ENCODE measurements at regions not wholly inside any gene's neighbourhood (a gene's known extent, or its start where the extent isn't known, plus 50 kb on each side); places are given as distances from the start of the nearest gene placed in this dataset.

- Histone ChIP-seq H3K27ac (no peak overlapping the region), H3K4me1 (replicated peaks in 1 of 2) (no peaks in the 10 kb centered on the region), H3K4me3 (no peak overlapping the region)
- in situ Hi-C loops (cut with MboI; ENCODE audit: low pct_unique_long_range_greater_than_20kb in 2 of 9, low sequenced_read_pairs in 9 of 9, unreplicated experiment in 9 of 9): no loop called here
- 70 to 100% (median 83%) methylated on average over 1 to 3 of the region's 3 CpGs; no CpG with 5 or more reads in 3 of the 10 experiments for WGBS, 10 experiments
- ATAC-seq (replicated peaks in 6 of 8): no peak
Measured at GRCh38 chr6:130520801-130521200, 155.0 kb downstream of the TMEM200A start.

- no peak overlapping the region for H3K4me3 ChIP-seq
- no peak overlapping the region for H3K27ac ChIP-seq
- in situ Hi-C loops (cut with MboI; ENCODE audit: low pct_unique_long_range_greater_than_20kb in 2 of 9, low sequenced_read_pairs in 9 of 9, unreplicated experiment in 9 of 9): no loop called here
- ATAC-seq (replicated peaks in 6 of 8): no peak
- 40 to 100% (median 100%) methylated on average over 1 to 3 of the region's 5 CpGs; no CpG with 5 or more reads in 3 of the 10 experiments for WGBS, 10 experiments
- no peaks in the 10 kb centered on the region for H3K4me1 ChIP-seq (replicated peaks in 1 of 2)
Measured at GRCh38 chr6:130524552-130524951, 158.7 kb downstream of the TMEM200A start.

GRCh38 chr6:130525408-130525807 lies 159.6 kb downstream of the TMEM200A start:
- H3K4me3 ChIP-seq: no peak overlapping the region
- WGBS, 10 experiments: 67 to 100% (median 100%) methylated on average over 1 of the region's 1 CpG; no CpG with 5 or more reads in 2 of the 10 experiments
- H3K27ac ChIP-seq: no peak overlapping the region
- in situ Hi-C loops (cut with MboI; ENCODE audit: low pct_unique_long_range_greater_than_20kb in 2 of 9, low sequenced_read_pairs in 9 of 9, unreplicated experiment in 9 of 9): no loop called here
- ATAC-seq (replicated peaks in 6 of 8): peak in 1 of 8 experiments; percentile 18
- H3K4me1 ChIP-seq (replicated peaks in 1 of 2): no peaks in the 10 kb centered on the region

GRCh38 chr6:130526466-130526865 lies 160.6 kb downstream of the TMEM200A start:
- 86 to 100% methylated on average over 1 to 3 of the region's 3 CpGs; no CpG with 5 or more reads in 8 of the 10 experiments for WGBS, 10 experiments
- no peak for ATAC-seq (replicated peaks in 6 of 8)
- Histone ChIP-seq H3K27ac (no peak overlapping the region), H3K4me1 (replicated peaks in 1 of 2) (no peaks in the 10 kb centered on the region), H3K4me3 (no peak overlapping the region)
- in situ Hi-C loops (cut with MboI; ENCODE audit: low pct_unique_long_range_greater_than_20kb in 2 of 9, low sequenced_read_pairs in 9 of 9, unreplicated experiment in 9 of 9): no loop called here

- Histone ChIP-seq H3K27ac (no peak overlapping the region), H3K4me3 (no peak overlapping the region), H3K4me1 (replicated peaks in 1 of 2) (no peaks in the 10 kb centered on the region)
- in situ Hi-C loops (cut with MboI; ENCODE audit: low pct_unique_long_range_greater_than_20kb in 2 of 9, low sequenced_read_pairs in 9 of 9, unreplicated experiment in 9 of 9): no loop called here
- 14 to 80% (median 68%) methylated on average over 1 of the region's 1 CpG; no CpG with 5 or more reads in 6 of the 10 experiments for WGBS, 10 experiments
- ATAC-seq (replicated peaks in 6 of 8): no peak
Measured at GRCh38 chr6:130527173-130527572, 161.4 kb downstream of the TMEM200A start.

GRCh38 chr6:130529569-130530149 lies 163.8 kb downstream of the TMEM200A start:
- in situ Hi-C loops (cut with MboI; ENCODE audit: low pct_unique_long_range_greater_than_20kb in 2 of 9, low sequenced_read_pairs in 9 of 9, unreplicated experiment in 9 of 9): no loop called here
- H3K4me1 ChIP-seq (replicated peaks in 1 of 2): no peaks in the 10 kb centered on the region
- ATAC-seq (replicated peaks in 6 of 8): no peak

GRCh38 chr6:130534627-130535026 lies 168.8 kb downstream of the TMEM200A start:
- no peak for ATAC-seq (replicated peaks in 6 of 8)
- Histone ChIP-seq H3K4me1 (replicated peaks in 1 of 2) (no peaks in the 10 kb centered on the region), H3K27ac (no peak overlapping the region), H3K4me3 (no peak overlapping the region)
- WGBS, 10 experiments: 0 to 80% (median 60%) methylated on average over 1 to 3 of the region's 3 CpGs; no CpG with 5 or more reads in 1 of the 10 experiments
- in situ Hi-C loops (cut with MboI; ENCODE audit: low pct_unique_long_range_greater_than_20kb in 2 of 9, low sequenced_read_pairs in 9 of 9, unreplicated experiment in 9 of 9): no loop called here

More at GRCh38 chr6:130529569-130530149, 163.8 kb downstream of the TMEM200A start:
- H3K27ac ChIP-seq: no peak overlapping the region
- no peak overlapping the region for H3K4me3 ChIP-seq
- 59 to 100% (median 83%) methylated on average over 1 to 8 of the region's 8 CpGs; no CpG with 5 or more reads in 1 of the 10 experiments for WGBS, 10 experiments

- WGBS, 10 experiments: 62 to 100% (median 93%) methylated on average over 1 to 2 of the region's 2 CpGs; no CpG with 5 or more reads in 3 of the 10 experiments
- in situ Hi-C loops (cut with MboI; ENCODE audit: low pct_unique_long_range_greater_than_20kb in 2 of 9, low sequenced_read_pairs in 9 of 9, unreplicated experiment in 9 of 9): no loop called here
- no peak for ATAC-seq (replicated peaks in 6 of 8)
Measured at GRCh38 chr6:130535242-130535641, 169.4 kb downstream of the TMEM200A start.

GRCh38 chr6:130537447-130537846 lies 171.6 kb downstream of the TMEM200A start:
- no peak for ATAC-seq (replicated peaks in 6 of 8)
- Histone ChIP-seq H3K4me1 (replicated peaks in 1 of 2) (no peaks in the 10 kb centered on the region), H3K27ac (no peak overlapping the region), H3K4me3 (no peak overlapping the region)
- in situ Hi-C loops (cut with MboI; ENCODE audit: low pct_unique_long_range_greater_than_20kb in 2 of 9, low sequenced_read_pairs in 9 of 9, unreplicated experiment in 9 of 9): no loop called here
- WGBS, 10 experiments: 29 to 100% (median 60%) methylated on average over 1 of the region's 1 CpG; no CpG with 5 or more reads in 6 of the 10 experiments

More at GRCh38 chr6:130535242-130535641, 169.4 kb downstream of the TMEM200A start:
- Histone ChIP-seq H3K4me1 (replicated peaks in 1 of 2) (no peaks in the 10 kb centered on the region), H3K4me3 (no peak overlapping the region), H3K27ac (no peak overlapping the region)

- Histone ChIP-seq H3K4me3 (no peak overlapping the region), H3K27ac (no peak overlapping the region), H3K4me1 (replicated peaks in 1 of 2) (no peaks in the 10 kb centered on the region)
- no peak for ATAC-seq (replicated peaks in 6 of 8)
- in situ Hi-C loops (cut with MboI; ENCODE audit: low pct_unique_long_range_greater_than_20kb in 2 of 9, low sequenced_read_pairs in 9 of 9, unreplicated experiment in 9 of 9): no loop called here
- WGBS, 10 experiments: 0 to 100% (median 43%) methylated on average over 1 to 3 of the region's 3 CpGs; no CpG with 5 or more reads in 1 of the 10 experiments
Measured at GRCh38 chr6:130547723-130548122, 181.9 kb downstream of the TMEM200A start.

GRCh38 chr6:130557481-130558112 lies 191.8 kb downstream of the TMEM200A start:
- Histone ChIP-seq H3K4me3 (no peak overlapping the region), H3K4me1 (replicated peaks in 1 of 2) (peaks cover 0 to 30% of the 10 kb centered on the region in 2 donors), H3K27ac (no peak overlapping the region)
- in situ Hi-C loops (cut with MboI; ENCODE audit: low pct_unique_long_range_greater_than_20kb in 2 of 9, low sequenced_read_pairs in 9 of 9, unreplicated experiment in 9 of 9): no loop called here
- WGBS, 10 experiments: 17 to 78% (median 67%) methylated on average over 1 to 3 of the region's 3 CpGs; no CpG with 5 or more reads in 1 of the 10 experiments
- peak in 6 of 8 experiments; percentile 31 to 88 (median 75) for ATAC-seq (replicated peaks in 6 of 8)

GRCh38 chr6:130558131-130558530 lies 192.3 kb downstream of the TMEM200A start:
- WGBS, 10 experiments: 14 to 100% (median 90%) methylated on average over 1 of the region's 1 CpG; no CpG with 5 or more reads in 1 of the 10 experiments
- in situ Hi-C loops (cut with MboI; ENCODE audit: low pct_unique_long_range_greater_than_20kb in 2 of 9, low sequenced_read_pairs in 9 of 9, unreplicated experiment in 9 of 9): no loop called here
- peaks cover 0 to 30% of the 10 kb centered on the region in 2 donors for H3K4me1 ChIP-seq (replicated peaks in 1 of 2)
- ATAC-seq (replicated peaks in 6 of 8): peak in 1 of 8 experiments; percentile 29
- H3K27ac ChIP-seq: no peak overlapping the region
- no peak overlapping the region for H3K4me3 ChIP-seq

- WGBS, 10 experiments: 40 to 78% (median 67%) methylated on average over 1 of the region's 1 CpG; no CpG with 5 or more reads in 6 of the 10 experiments
- Histone ChIP-seq H3K4me1 (replicated peaks in 1 of 2) (peaks cover 0 to 30% of the 10 kb centered on the region in 2 donors), H3K27ac (no peak overlapping the region), H3K4me3 (no peak overlapping the region)
- in situ Hi-C loops (cut with MboI; ENCODE audit: low pct_unique_long_range_greater_than_20kb in 2 of 9, low sequenced_read_pairs in 9 of 9, unreplicated experiment in 9 of 9): no loop called here
- no peak for ATAC-seq (replicated peaks in 6 of 8)
Measured at GRCh38 chr6:130559166-130559565, 193.3 kb downstream of the TMEM200A start.
